IMR-90 (cell line): ENCODE measurements at regions not wholly inside any gene's neighbourhood (a gene's known extent, or its start where the extent isn't known, plus 50 kb on each side); places are given as distances from the start of the nearest gene placed in this dataset.

Source experiments
- ATAC-seq: fragments of 200-7000 bp; cut with Tn5 transposase; 2 replicates; pipeline ENCODE4 v1.9.1; 2020; ENCODE audit warnings: low read depth, mild to moderate bottlenecking, moderate library complexity
- BruUV-seq: library from RNA; stranded (reverse); fragments of 400-500 nt; replicated peaks from 2 replicates; lab custom pipeline; 2021; lab: Mats Ljungman, UMichigan
- CTCF ChIA-PET: fragments of 300-600 bp; formaldehyde crosslinking; extraction: SDS; loops from one replicate; lab custom pipeline; 2021; ENCODE audit warnings: antibody characterized with exemption; lab: Yijun Ruan, JAX
- POLR2A ChIA-PET: fragments of 300-600 bp; sonication (Branson Sonifier 250); formaldehyde crosslinking; loops from one replicate; lab custom pipeline; 2022; ENCODE audit warnings: antibody characterized with exemption; ENCODE audit not compliant: unreplicated experiment; lab: Charles Lee
- DNase-seq: peaks from one replicate; pipeline ENCODE4 v3.0.0; 2013
- H2AFZ ChIP-seq: replicated peaks from 2 replicates; pipeline ENCODE3; 2013; ENCODE audit warnings: low read length, mild to moderate bottlenecking; ENCODE audit not compliant: poor library complexity
- H2AK5ac ChIP-seq: 2 replicates; pipeline ENCODE4 v1.6.1; 2013; ENCODE audit warnings: low read depth, low read length, inconsistent platforms
- H2AK9ac ChIP-seq: replicated peaks from 2 replicates; pipeline ENCODE3; 2013; ENCODE audit warnings: mild to moderate bottlenecking, low read depth, low read length, moderate library complexity; ENCODE audit not compliant: poor library complexity
- H2BK120ac ChIP-seq: 2 replicates; pipeline ENCODE4 v1.6.1; 2013; ENCODE audit warnings: low read depth, low read length, inconsistent platforms
- H2BK15ac ChIP-seq: 3 replicates; pipeline ENCODE4 v1.6.1; 2013; ENCODE audit warnings: low read depth, low read length, inconsistent platforms
- H2BK20ac ChIP-seq: 2 replicates; pipeline ENCODE4 v1.6.1; 2013; ENCODE audit warnings: low read depth, mild to moderate bottlenecking, inconsistent platforms, low read length, moderate library complexity
- H2BK5ac ChIP-seq: 2 replicates; pipeline ENCODE4 v1.6.1; 2013; ENCODE audit warnings: mild to moderate bottlenecking, low read depth, low read length, inconsistent platforms; ENCODE audit not compliant: poor library complexity, severe bottlenecking
- H3K14ac ChIP-seq: replicated peaks from 2 replicates; pipeline ENCODE4 v1.6.1; 2013; ENCODE audit warnings: low read depth, low read length, inconsistent platforms
- H3K18ac ChIP-seq: 2 replicates; pipeline ENCODE4 v1.6.1; 2013; ENCODE audit warnings: low read depth, low read length, control low read depth
- H3K23ac ChIP-seq: 2 replicates; pipeline ENCODE4 v1.6.1; 2013; ENCODE audit warnings: low read depth, low read length, inconsistent platforms
- H3K27ac ChIP-seq: 2 replicates; pipeline ENCODE4 v1.5.1; 2013; ENCODE audit warnings: mild to moderate bottlenecking, control low read depth, low read length; ENCODE audit not compliant: insufficient read depth
- H3K27me3 ChIP-seq: 2 replicates; pipeline ENCODE4 v1.6.1; 2013; ENCODE audit warnings: low read length; ENCODE audit not compliant: control insufficient read depth, insufficient read depth
- H3K36me3 ChIP-seq: 2 replicates; pipeline ENCODE4 v1.6.1; 2013; ENCODE audit warnings: low read length, mixed read lengths; ENCODE audit not compliant: control insufficient read depth, insufficient read depth
- H3K4ac ChIP-seq: 2 replicates; pipeline ENCODE4 v1.6.1; 2013; ENCODE audit warnings: low read depth, low read length, inconsistent platforms
- H3K4me1 ChIP-seq: 2 replicates; pipeline ENCODE4 v1.6.1; 2013; ENCODE audit warnings: low read length, mixed read lengths; ENCODE audit not compliant: control insufficient read depth, insufficient read depth
- H3K4me2 ChIP-seq: 2 replicates; pipeline ENCODE4 v1.6.1; 2013; ENCODE audit warnings: low read depth, mild to moderate bottlenecking, control low read depth, low read length, moderate library complexity
- H3K4me3 ChIP-seq: 2 replicates; pipeline ENCODE4 v1.5.1; 2013; ENCODE audit warnings: low read depth, mild to moderate bottlenecking, control low read depth, low read length, moderate library complexity; ENCODE audit not compliant: insufficient read depth
- H3K56ac ChIP-seq: 2 replicates; pipeline ENCODE4 v1.6.1; 2013; ENCODE audit warnings: low read length, inconsistent platforms; ENCODE audit not compliant: insufficient read depth; ENCODE audit errors: extremely low read depth
- H3K79me1 ChIP-seq, 2 experiments: 2 replicates each; pipeline ENCODE4 v1.6.1; 2013; ENCODE audit warnings: low read length in 2 of 2, inconsistent platforms in 1 of 2, low read depth in 1 of 2
- H3K9ac ChIP-seq: 2 replicates; pipeline ENCODE4 v1.6.1; 2013; ENCODE audit warnings: low read depth, low read length, control low read depth
- H3K9me1 ChIP-seq: 2 replicates; pipeline ENCODE4 v1.6.1; 2013; ENCODE audit warnings: low read length, inconsistent platforms; ENCODE audit not compliant: insufficient read depth
- H3K9me3 ChIP-seq: 2 replicates; pipeline ENCODE4 v1.6.1; 2013; ENCODE audit warnings: low read length; ENCODE audit not compliant: control insufficient read depth, insufficient read depth
- H4K20me1 ChIP-seq: 2 replicates; pipeline ENCODE4 v1.6.1; 2013; ENCODE audit warnings: low read length, inconsistent platforms; ENCODE audit not compliant: insufficient read depth
- H4K5ac ChIP-seq: 2 replicates; pipeline ENCODE4 v1.6.1; 2013; ENCODE audit warnings: mild to moderate bottlenecking, low read depth, low read length, control low read depth
- H4K8ac ChIP-seq, 2 experiments: 2 replicates each; pipeline ENCODE4 v1.6.1; 2013; ENCODE audit warnings: low read depth in 2 of 2, low read length in 2 of 2, control low read depth in 1 of 2, inconsistent platforms in 1 of 2
- H4K91ac ChIP-seq: 2 replicates; pipeline ENCODE4 v1.6.1; 2013; ENCODE audit warnings: low read depth, low read length, inconsistent platforms; ENCODE audit not compliant: insufficient read depth
- CEBPB ChIP-seq: IDR thresholded peaks from 2 replicates; pipeline ENCODE4 v1.6.1; 2012; ENCODE audit warnings: low read depth, low read length, improper control_type of control experiment
- CHD1 ChIP-seq: IDR thresholded peaks from 2 replicates; pipeline ENCODE4 v1.6.1; 2012; ENCODE audit warnings: low read depth, low read length, improper control_type of control experiment
- ELK1 ChIP-seq: fragments of 150-350 bp; IDR thresholded peaks from 2 replicates; pipeline ENCODE4 v1.6.1; 2016; ENCODE audit warnings: low read depth, mild to moderate bottlenecking, low read length, moderate library complexity, borderline replicate concordance
- FOS ChIP-seq: fragments of 150-350 bp; IDR thresholded peaks from 2 replicates; pipeline ENCODE4 v1.6.1; 2016; ENCODE audit warnings: low read depth, low read length
- MAFK ChIP-seq: IDR thresholded peaks from 2 replicates; pipeline ENCODE4 v1.6.1; 2012; ENCODE audit warnings: low read depth, low read length, improper control_type of control experiment
- MAZ ChIP-seq: IDR thresholded peaks from 2 replicates; pipeline ENCODE4 v1.6.1; 2012; ENCODE audit warnings: low read depth, mild to moderate bottlenecking, low read length, improper control_type of control experiment, moderate library complexity, borderline replicate concordance
- MXI1 ChIP-seq: IDR thresholded peaks from 2 replicates; pipeline ENCODE4 v1.6.1; 2012; ENCODE audit warnings: low read depth, mild to moderate bottlenecking, low read length, moderate library complexity, borderline replicate concordance
- NFE2L2 ChIP-seq: fragments of 150-350 bp; IDR thresholded peaks from 2 replicates; pipeline ENCODE4 v1.6.1; 2016; ENCODE audit warnings: low read depth, mild to moderate bottlenecking, low read length
- POLR2A ChIP-seq: IDR thresholded peaks from 2 replicates; pipeline ENCODE4 v1.6.1; 2012; ENCODE audit warnings: mild to moderate bottlenecking, low read depth, low read length
- RAD21 ChIP-seq: IDR thresholded peaks from 2 replicates; pipeline ENCODE4 v1.6.1; 2012; ENCODE audit warnings: low read length, improper control_type of control experiment
- RCOR1 ChIP-seq: IDR thresholded peaks from 2 replicates; pipeline ENCODE4 v1.6.1; 2012; ENCODE audit warnings: mild to moderate bottlenecking, low read length, improper control_type of control experiment; ENCODE audit not compliant: insufficient replicate concordance
- RFX5 ChIP-seq: IDR thresholded peaks from 2 replicates; pipeline ENCODE4 v1.8.0; 2012; ENCODE audit warnings: low read depth, mild to moderate bottlenecking, low read length, moderate library complexity
- SMC3 ChIP-seq: fragments of 150-350 bp; IDR thresholded peaks from 2 replicates; pipeline ENCODE4 v1.6.1; 2016; ENCODE audit warnings: low read depth, mild to moderate bottlenecking, antibody characterized with exemption, low read length, moderate library complexity
- USF2 ChIP-seq: fragments of 150-350 bp; IDR thresholded peaks from 2 replicates; pipeline ENCODE4 v1.6.1; 2017; ENCODE audit warnings: mild to moderate bottlenecking, antibody characterized with exemption, low read length, low read depth
- WGBS, 2 experiments: methylation state at CpG; one replicate each; pipeline versions ENCODE4 v1.1.5 to v1.1.7; 2013; ENCODE audit warnings: missing lambda C conversion rate in 2 of 2; ENCODE audit not compliant: insufficient read length in 1 of 2; ENCODE audit errors: extremely low coverage in 2 of 2; 5-methylcytosine and 5-hydroxymethylcytosine counted together
- dilution Hi-C: fragments of 300-500 bp; cut with HindIII; formaldehyde crosslinking; loops from one replicate; pipeline ENCODE4 v1.14.3; 2018; ENCODE audit warnings: low sequenced_read_pairs; ENCODE audit not compliant: unreplicated experiment
- in situ Hi-C: fragments of 300-500 bp; cut with MboI; formaldehyde crosslinking; loops from 3 replicates; pipeline ENCODE4 v1.14.3; 2019; ENCODE audit warnings: low sequenced_read_pairs, inconsistent platforms, mixed read lengths
- intact Hi-C: fragments of 100-400 bp; cut with micrococcal nuclease; formaldehyde crosslinking; loops from 2 replicates; pipeline ENCODE4 v1.10.0; 2022
- TF ChIP-seq, protein P1 (sequence below): conservative IDR thresholded peaks from 2 replicates; pipeline ENCODE4 v1.5.1; 2012; ENCODE audit warnings: mild to moderate bottlenecking, low read depth, low read length, improper control_type of control experiment

DNA sequence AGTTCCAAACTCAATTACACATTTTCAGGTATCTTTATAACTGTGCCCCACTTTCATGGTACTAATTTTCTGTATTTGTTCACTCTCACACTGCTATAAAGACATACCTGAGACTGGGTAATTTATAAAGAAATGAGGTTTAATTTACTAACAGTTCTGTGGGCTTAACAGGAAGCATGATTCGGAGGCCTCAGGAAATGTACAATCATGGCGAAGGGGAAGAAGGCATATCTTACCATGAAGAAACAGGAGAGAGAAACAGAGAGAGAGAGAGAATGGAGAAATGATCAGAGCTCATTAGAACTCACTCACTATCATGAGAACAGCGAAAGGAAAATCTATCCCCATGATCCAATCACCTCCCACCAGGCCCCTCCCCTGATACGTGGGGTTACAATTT lies 874.1 kb upstream of the B3GALT2 start:
- intact Hi-C loops, result no loop called here
- CTCF ChIA-PET, result no interaction called here
- in situ Hi-C loops, result no loop called here

More for the DNA sequence above, 874.1 kb upstream of the B3GALT2 start:
- no peak overlapping the region for H3K4me2 ChIP-seq
- no peaks in the 10 kb centered on the region for H3K79me1 ChIP-seq
- H2BK5ac ChIP-seq, result no peak overlapping the region
- H3K4ac ChIP-seq, result no peak overlapping the region
- no peak overlapping the region for H2BK120ac ChIP-seq
- H3K9ac ChIP-seq, result no peak overlapping the region
- no CpG with 5 or more reads among the region's 4 CpGs for WGBS, 2 experiments
- H3K4me3 ChIP-seq, result no peak overlapping the region
- no peaks in the 10 kb centered on the region for H3K9me3 ChIP-seq
- no peaks in the 10 kb centered on the region for H3K4me1 ChIP-seq
- H3K27me3 ChIP-seq, result no peaks in the 10 kb centered on the region
- H2AK5ac ChIP-seq, result no peak overlapping the region
- H3K36me3 ChIP-seq, result no peaks in the 10 kb centered on the region
- no peak overlapping the region for H4K5ac ChIP-seq
- H3K27ac ChIP-seq, result no peak overlapping the region
- TF ChIP-seq SMC3 (no peak), USF2 (no peak), CEBPB (no peak), CHD1 (no peak), MAFK (no peak), MXI1 (no peak), FOS (no peak), NFE2L2 (no peak), MAZ (no peak), RAD21 (no peak), ELK1 (no peak), RCOR1 (no peak), POLR2A (no peak), RFX5 (no peak)
- TF ChIP-seq, protein P1, sequence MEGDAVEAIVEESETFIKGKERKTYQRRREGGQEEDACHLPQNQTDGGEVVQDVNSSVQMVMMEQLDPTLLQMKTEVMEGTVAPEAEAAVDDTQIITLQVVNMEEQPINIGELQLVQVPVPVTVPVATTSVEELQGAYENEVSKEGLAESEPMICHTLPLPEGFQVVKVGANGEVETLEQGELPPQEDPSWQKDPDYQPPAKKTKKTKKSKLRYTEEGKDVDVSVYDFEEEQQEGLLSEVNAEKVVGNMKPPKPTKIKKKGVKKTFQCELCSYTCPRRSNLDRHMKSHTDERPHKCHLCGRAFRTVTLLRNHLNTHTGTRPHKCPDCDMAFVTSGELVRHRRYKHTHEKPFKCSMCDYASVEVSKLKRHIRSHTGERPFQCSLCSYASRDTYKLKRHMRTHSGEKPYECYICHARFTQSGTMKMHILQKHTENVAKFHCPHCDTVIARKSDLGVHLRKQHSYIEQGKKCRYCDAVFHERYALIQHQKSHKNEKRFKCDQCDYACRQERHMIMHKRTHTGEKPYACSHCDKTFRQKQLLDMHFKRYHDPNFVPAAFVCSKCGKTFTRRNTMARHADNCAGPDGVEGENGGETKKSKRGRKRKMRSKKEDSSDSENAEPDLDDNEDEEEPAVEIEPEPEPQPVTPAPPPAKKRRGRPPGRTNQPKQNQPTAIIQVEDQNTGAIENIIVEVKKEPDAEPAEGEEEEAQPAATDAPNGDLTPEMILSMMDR, result no peak
- no peak overlapping the region for H4K8ac ChIP-seq
- POLR2A ChIA-PET, result no interaction called here
- H3K56ac ChIP-seq, result no peak overlapping the region
- H3K23ac ChIP-seq, result no peak overlapping the region
- H4K91ac ChIP-seq, result no peak overlapping the region
- no peak overlapping the region for H2AK9ac ChIP-seq
- no peak overlapping the region for H2BK20ac ChIP-seq
- H4K20me1 ChIP-seq, result no peaks in the 10 kb centered on the region
- H3K18ac ChIP-seq, result no peak overlapping the region
- ATAC-seq, result no peak
- no TSS peak for BruUV-seq
- no peak overlapping the region for H3K14ac ChIP-seq
- no peak overlapping the region for H2AFZ ChIP-seq
- dilution Hi-C loops, result no loop called here
- DNase-seq, result no peak
- H2BK15ac ChIP-seq, result no peak overlapping the region
- no peaks in the 10 kb centered on the region for H3K9me1 ChIP-seq
